Lower leg skin (tissue), 4 donors: ENCODE measurements at regions not wholly inside any gene's neighbourhood (a gene's known extent, or its start where the extent isn't known, plus 50 kb on each side); places are given as distances from the start of the nearest gene placed in this dataset.

Experiments
- DNase-seq, 2 donors: peaks; one replicate each; pipeline ENCODE4 v3.0.0-alpha.2; 2019; ENCODE audit warnings: low spot score in 2 of 2
- H3K4me3 ChIP-seq: fragments of 200-600 bp; sonication (generic); 2 replicates; pipeline ENCODE4 v1.5.1; 2017; ENCODE audit warnings: mild to moderate bottlenecking, low read depth; ENCODE audit not compliant: poor library complexity, severe bottlenecking
- CTCF ChIP-seq, 3 donors: fragments of 450-650 bp; IDR thresholded peaks; one replicate each; pipeline ENCODE4 v1.5.1; 2016; ENCODE audit warnings: antibody characterized with exemption in 3 of 3, mild to moderate bottlenecking in 3 of 3, moderate library complexity in 2 of 3
- POLR2A ChIP-seq, 2 donors: fragments of 450-650 bp; IDR thresholded peaks; one replicate each; pipeline ENCODE4 v1.6.1; 2016 to 2017; ENCODE audit warnings: antibody characterized with exemption in 2 of 2, mild to moderate bottlenecking in 1 of 2, moderate library complexity in 1 of 2
- WGBS, 2 donors: methylation state at CpG; one replicate each; pipeline ENCODE4 v1.1.5; 2018; 5-methylcytosine and 5-hydroxymethylcytosine counted together
- intact Hi-C: fragments of 100-400 bp; cut with DNase I; formaldehyde crosslinking; loops from one replicate; pipeline ENCODE4 v1.15.0; 2023; ENCODE audit warnings: low total_unique reads

- 68% methylated on average over 4 of the region's 4 CpGs for WGBS, 2 donors
- intact Hi-C loops, result no loop called here
- DNase-seq, result no peak
- TF ChIP-seq POLR2A (IDR thresholded peaks at IDR 0.05) (no peak), CTCF (IDR thresholded peaks at IDR 0.05) (no peak)
- H3K4me3 ChIP-seq, result no peak overlapping the region
These were observed 440.4 kb downstream of the SPRY1 start for GRCh38 chr4:123836851-123837595.

- 20 to 52% methylated on average over 1 of the region's 1 CpG for WGBS, 2 donors
- no peak for DNase-seq
- no peak overlapping the region for H3K4me3 ChIP-seq
- intact Hi-C loops, result no loop called here
- TF ChIP-seq CTCF (IDR thresholded peaks at IDR 0.05) (no peak), POLR2A (IDR thresholded peaks at IDR 0.05) (no peak)
These were observed 441.9 kb downstream of the SPRY1 start for GRCh38 chr4:123838474-123838873.

- intact Hi-C loops, result loop anchor here (10.0 kb wide), 1 partner anchor 1825 kb away; no protein-coding TSS in a partner anchor
- TF ChIP-seq CTCF (IDR thresholded peaks at IDR 0.05), result no peak
- TF ChIP-seq POLR2A (IDR thresholded peaks at IDR 0.05), result no peak
- H3K4me3 ChIP-seq, result no peak overlapping the region
- DNase-seq, result no peak
These were observed 443.6 kb downstream of the SPRY1 start for GRCh38 chr4:123840197-123840596.

- intact Hi-C loops, result loop anchor here (10.0 kb wide), 1 partner anchor 1823 kb away; no protein-coding TSS in a partner anchor
- no peak for DNase-seq
- TF ChIP-seq CTCF (IDR thresholded peaks at IDR 0.05) (no peak), POLR2A (IDR thresholded peaks at IDR 0.05) (no peak)
These were observed 445.0 kb downstream of the SPRY1 start for GRCh38 chr4:123841447-123842121.

GRCh38 chr4:123843137-123843536, 446.5 kb downstream of the SPRY1 start:
- no peak for DNase-seq
- intact Hi-C loops, result loop anchor here (10.0 kb wide), 1 partner anchor 1822 kb away; no protein-coding TSS in a partner anchor
- TF ChIP-seq POLR2A (IDR thresholded peaks at IDR 0.05), result no peak
- no peak for TF ChIP-seq CTCF (IDR thresholded peaks at IDR 0.05)
- H3K4me3 ChIP-seq, result no peak overlapping the region
- WGBS, 2 donors, result 59 to 84% methylated on average over 1 of the region's 1 CpG

More at GRCh38 chr4:123841447-123842121, 445.0 kb downstream of the SPRY1 start:
- no peak overlapping the region for H3K4me3 ChIP-seq
- WGBS, 2 donors, result 58 to 69% methylated on average over 6 of the region's 6 CpGs
